Ectodermal cell (in vitro differentiated cells): ENCODE measurements at regions not wholly inside any gene's neighbourhood (a gene's known extent, or its start where the extent isn't known, plus 50 kb on each side); places are given as distances from the start of the nearest gene placed in this dataset.

Experiments
- H3K27ac ChIP-seq: 2 replicates; pipeline ENCODE4 v1.7.0; 2013; ENCODE audit warnings: mild to moderate bottlenecking, low read depth, low read length; ENCODE audit not compliant: insufficient read depth, poor library complexity, severe bottlenecking
- H3K27me3 ChIP-seq: 2 replicates; pipeline ENCODE4 v1.7.0; 2013; ENCODE audit warnings: mild to moderate bottlenecking, low read length; ENCODE audit not compliant: insufficient read depth, control insufficient read depth, poor library complexity, severe bottlenecking
- H3K36me3 ChIP-seq: one replicate; pipeline ENCODE4 v1.7.0; 2013; ENCODE audit warnings: low read length; ENCODE audit not compliant: control insufficient read depth, insufficient read depth
- H3K4me1 ChIP-seq: one replicate; pipeline ENCODE4 v1.7.0; 2013; ENCODE audit warnings: low read length; ENCODE audit not compliant: control insufficient read depth, insufficient read depth
- H3K4me3 ChIP-seq: 2 replicates; pipeline ENCODE4 v1.7.0; 2013; ENCODE audit warnings: low read depth, low read length, control low read depth; ENCODE audit not compliant: insufficient read depth
- H3K9me3 ChIP-seq: 2 replicates; pipeline ENCODE4 v1.7.0; 2013; ENCODE audit warnings: mild to moderate bottlenecking, low read length, moderate library complexity; ENCODE audit not compliant: control insufficient read depth
- WGBS, 2 experiments: methylation state at CpG; one replicate each; pipeline ENCODE4 v1.1.7; 2013; ENCODE audit warnings: missing lambda C conversion rate in 2 of 2; 5-methylcytosine and 5-hydroxymethylcytosine counted together

GRCh38 chr6:77145244-77145643 is 318.0 kb downstream of the HTR1B start:
- Histone ChIP-seq H3K27ac (no peak overlapping the region), H3K36me3 (no peaks in the 10 kb centered on the region), H3K4me3 (no peak overlapping the region), H3K9me3 (no peaks in the 10 kb centered on the region), H3K27me3 (no peaks in the 10 kb centered on the region), H3K4me1 (no peaks in the 10 kb centered on the region)
- 95 to 97% methylated on average over 1 of the region's 1 CpG for WGBS, 2 experiments

- no peaks in the 10 kb centered on the region for H3K27me3 ChIP-seq
- WGBS, 2 experiments, result 93 to 94% methylated on average over 4 to 5 of the region's 5 CpGs
- no peak overlapping the region for H3K4me3 ChIP-seq
Measured at GRCh38 chr6:77143659-77144447, 319.4 kb downstream of the HTR1B start.

GRCh38 chr6:77136086-77136485 is 327.2 kb downstream of the HTR1B start:
- Histone ChIP-seq H3K27ac (no peak overlapping the region), H3K9me3 (no peaks in the 10 kb centered on the region), H3K4me3 (no peak overlapping the region), H3K27me3 (no peaks in the 10 kb centered on the region), H3K36me3 (no peaks in the 10 kb centered on the region), H3K4me1 (no peaks in the 10 kb centered on the region)

More at GRCh38 chr6:77143659-77144447, 319.4 kb downstream of the HTR1B start:
- Histone ChIP-seq H3K27ac (no peak overlapping the region), H3K9me3 (no peaks in the 10 kb centered on the region), H3K36me3 (no peaks in the 10 kb centered on the region), H3K4me1 (no peaks in the 10 kb centered on the region)

GRCh38 chr6:77133031-77133430 is 330.3 kb downstream of the HTR1B start:
- H3K9me3 ChIP-seq, result no peaks in the 10 kb centered on the region
- 85 to 88% methylated on average over 4 of the region's 5 CpGs for WGBS, 2 experiments

GRCh38 chr6:77131426-77131825 is 331.9 kb downstream of the HTR1B start:
- WGBS, 2 experiments, result 86 to 89% methylated on average over 2 to 4 of the region's 4 CpGs
- H3K27me3 ChIP-seq, result no peaks in the 10 kb centered on the region
- H3K4me3 ChIP-seq, result no peak overlapping the region
- H3K9me3 ChIP-seq, result no peaks in the 10 kb centered on the region
- H3K36me3 ChIP-seq, result no peaks in the 10 kb centered on the region
- no peaks in the 10 kb centered on the region for H3K4me1 ChIP-seq
- no peak overlapping the region for H3K27ac ChIP-seq

More at GRCh38 chr6:77133031-77133430, 330.3 kb downstream of the HTR1B start:
- Histone ChIP-seq H3K4me3 (no peak overlapping the region), H3K4me1 (no peaks in the 10 kb centered on the region), H3K27me3 (no peaks in the 10 kb centered on the region), H3K27ac (no peak overlapping the region), H3K36me3 (no peaks in the 10 kb centered on the region)

DNA sequence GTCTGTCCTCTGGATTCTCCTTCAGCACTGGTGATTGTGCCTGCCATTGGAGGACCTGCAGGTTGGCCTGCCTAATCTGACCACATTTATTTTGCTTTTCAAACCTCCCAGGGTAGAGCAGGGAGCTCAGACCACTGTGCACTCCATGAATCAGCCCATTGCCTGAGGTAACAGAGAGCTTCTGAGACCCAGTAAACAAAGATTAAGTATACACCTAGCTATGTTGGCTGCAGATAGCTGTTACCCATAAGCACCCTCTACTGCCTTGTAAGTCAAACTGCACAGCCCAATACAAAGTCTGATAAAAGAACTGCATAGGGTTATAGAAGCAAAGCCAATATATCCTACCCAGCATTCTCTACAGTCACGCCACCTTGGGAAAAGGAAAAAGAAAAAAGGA is 338.7 kb downstream of the HTR1B start:
- no peaks in the 10 kb centered on the region for H3K4me1 ChIP-seq
- H3K4me3 ChIP-seq, result no peak overlapping the region
- no peaks in the 10 kb centered on the region for H3K27me3 ChIP-seq
- no CpG with 5 or more reads among the region's 1 CpG for WGBS, 2 experiments
- H3K9me3 ChIP-seq, result no peaks in the 10 kb centered on the region
- H3K27ac ChIP-seq, result no peak overlapping the region
- no peaks in the 10 kb centered on the region for H3K36me3 ChIP-seq

- Histone ChIP-seq H3K9me3 (no peaks in the 10 kb centered on the region), H3K4me1 (no peaks in the 10 kb centered on the region), H3K36me3 (no peaks in the 10 kb centered on the region), H3K27me3 (no peaks in the 10 kb centered on the region), H3K4me3 (no peak overlapping the region), H3K27ac (no peak overlapping the region)
- 97 to 98% methylated on average over 3 of the region's 3 CpGs for WGBS, 2 experiments
Measured at GRCh38 chr6:77123527-77123926, 339.8 kb downstream of the HTR1B start.

- H3K4me1 ChIP-seq, result no peaks in the 10 kb centered on the region
- H3K36me3 ChIP-seq, result no peaks in the 10 kb centered on the region
- H3K27me3 ChIP-seq, result no peaks in the 10 kb centered on the region
- no peak overlapping the region for H3K4me3 ChIP-seq
- 88 to 98% methylated on average over 4 of the region's 4 CpGs for WGBS, 2 experiments
- H3K9me3 ChIP-seq, result no peaks in the 10 kb centered on the region
- no peak overlapping the region for H3K27ac ChIP-seq
Measured at GRCh38 chr6:77106992-77107391, 356.3 kb downstream of the HTR1B start.

- Histone ChIP-seq H3K27ac (no peak overlapping the region), H3K4me1 (no peaks in the 10 kb centered on the region), H3K36me3 (no peaks in the 10 kb centered on the region), H3K4me3 (no peak overlapping the region), H3K9me3 (no peaks in the 10 kb centered on the region), H3K27me3 (no peaks in the 10 kb centered on the region)
- WGBS, 2 experiments, result 69 to 89% methylated on average over 1 of the region's 2 CpGs
Measured at GRCh38 chr6:77105091-77105490, 358.2 kb downstream of the HTR1B start.

GRCh38 chr6:77097940-77098339 is 365.4 kb downstream of the HTR1B start:
- no peaks in the 10 kb centered on the region for H3K9me3 ChIP-seq
- no peaks in the 10 kb centered on the region for H3K36me3 ChIP-seq
- H3K4me3 ChIP-seq, result no peak overlapping the region
- H3K4me1 ChIP-seq, result peaks cover 4% of the 10 kb centered on the region
- 88 to 93% methylated on average over 2 of the region's 2 CpGs for WGBS, 2 experiments
- no peaks in the 10 kb centered on the region for H3K27me3 ChIP-seq
- no peak overlapping the region for H3K27ac ChIP-seq
